GM23338 (cell line): ENCODE measurements at regions not wholly inside any gene's neighbourhood (a gene's known extent, or its start where the extent isn't known, plus 50 kb on each side); places are given as distances from the start of the nearest gene placed in this dataset.

Experiments used
- ATAC-seq: fragments of 200-7000 bp; cut with Tn5 transposase; 3 replicates; pipeline ENCODE4 v1.9.1; 2020
- DNase-seq: peaks from one replicate; pipeline ENCODE4 v3.0.0-alpha.2; 2015; ENCODE audit warnings: low spot score
- H2AFZ ChIP-seq: fragments of 200-600 bp; sonication (generic); 2 replicates; pipeline ENCODE4 v1.8.0; 2016; ENCODE audit warnings: antibody characterized with exemption, mild to moderate bottlenecking, moderate library complexity
- H3F3A ChIP-seq: fragments of 200-600 bp; sonication (generic); replicated peaks from 2 replicates; pipeline ENCODE4 v1.8.0; 2017; ENCODE audit warnings: antibody characterized with exemption, mixed run types, low read depth
- H3K27ac ChIP-seq: fragments of 200-600 bp; sonication (generic); 2 replicates; pipeline ENCODE4 v1.6.1; 2016; ENCODE audit warnings: low read depth
- H3K27me3 ChIP-seq: fragments of 200-600 bp; sonication (generic); 2 replicates; pipeline ENCODE4 v1.8.0; 2016; ENCODE audit warnings: mild to moderate bottlenecking, mixed run types, moderate library complexity; ENCODE audit not compliant: insufficient read depth
- H3K36me3 ChIP-seq: fragments of 200-600 bp; sonication (generic); 2 replicates; pipeline ENCODE4 v1.8.0; 2016; ENCODE audit warnings: mild to moderate bottlenecking; ENCODE audit not compliant: insufficient read depth
- H3K4me1 ChIP-seq: fragments of 200-600 bp; sonication (generic); 2 replicates; pipeline ENCODE4 v1.8.0; 2016; ENCODE audit warnings: mild to moderate bottlenecking, moderate library complexity; ENCODE audit not compliant: insufficient read depth
- H3K4me2 ChIP-seq: fragments of 200-600 bp; sonication (generic); 2 replicates; pipeline ENCODE4 v1.7.1; 2017; ENCODE audit warnings: mixed run types
- H3K4me3 ChIP-seq: fragments of 200-600 bp; sonication (generic); 2 replicates; pipeline ENCODE4 v1.6.1; 2016; ENCODE audit warnings: mixed run types
- H3K79me2 ChIP-seq: fragments of 200-600 bp; sonication (generic); replicated peaks from 2 replicates; pipeline ENCODE4 v1.8.0; 2017; ENCODE audit warnings: mild to moderate bottlenecking; ENCODE audit not compliant: insufficient read depth
- H3K9me2 ChIP-seq: fragments of 200-600 bp; sonication (generic); 2 replicates; pipeline ENCODE4 v1.8.0; 2017; ENCODE audit not compliant: insufficient read depth
- H4K20me1 ChIP-seq: fragments of 200-600 bp; sonication (generic); replicated peaks from 2 replicates; pipeline ENCODE4 v1.8.0; 2017; ENCODE audit warnings: mild to moderate bottlenecking; ENCODE audit not compliant: insufficient read depth
- H3K27ac Mint-ChIP-seq: 2 replicates; pipeline ENCODE4 v1.8.0; 2020; ENCODE audit warnings: inconsistent platforms, mild to moderate bottlenecking, moderate library complexity, mixed read lengths
- H3K27me3 Mint-ChIP-seq: 3 replicates; pipeline ENCODE4 v1.8.0; 2022; ENCODE audit warnings: low read depth, mild to moderate bottlenecking, moderate library complexity, mixed read lengths, inconsistent platforms; ENCODE audit not compliant: insufficient read depth, poor library complexity
- H3K36me3 Mint-ChIP-seq: 3 replicates; pipeline ENCODE4 v1.8.0; 2021; ENCODE audit warnings: low read depth, mild to moderate bottlenecking, inconsistent platforms, moderate library complexity, mixed read lengths
- H3K4me1 Mint-ChIP-seq: 3 replicates; pipeline ENCODE4 v1.8.0; 2020; ENCODE audit warnings: mild to moderate bottlenecking, inconsistent platforms, mixed read lengths
- H3K4me3 Mint-ChIP-seq: 3 replicates; pipeline ENCODE4 v1.8.0; 2021; ENCODE audit warnings: moderate library complexity, mild to moderate bottlenecking, inconsistent platforms, mixed read lengths
- H3K9me3 Mint-ChIP-seq: 3 replicates; pipeline ENCODE4 v1.8.0; 2020; ENCODE audit warnings: moderate library complexity, mild to moderate bottlenecking, inconsistent platforms, mixed read lengths
- CREB1 ChIP-seq: fragments of 250-450 bp; sonication (Bioruptor Pico); IDR thresholded peaks from 2 replicates; pipeline ENCODE4 v1.5.0; 2020; ENCODE audit warnings: low read depth, mild to moderate bottlenecking, moderate library complexity
- CTCF ChIP-seq, 2 experiments: fragments of 200-600 bp in 1 of 2; sonication (generic) in 1 of 2; conservative IDR thresholded peaks; 2 replicates each; pipeline versions ENCODE4 v1.5.1 to v1.6.1; 2016 to 2017; ENCODE audit warnings: antibody characterized with exemption in 2 of 2, low read depth in 2 of 2, mild to moderate bottlenecking in 2 of 2, moderate library complexity in 1 of 2
- ETS1 ChIP-seq: IDR thresholded peaks from 2 replicates; pipeline ENCODE4 v1.6.1; 2016; ENCODE audit warnings: antibody characterized with exemption
- EZH2 ChIP-seq: fragments of 200-600 bp; sonication (generic); IDR thresholded peaks from one replicate; pipeline ENCODE4 v1.8.0; 2017; ENCODE audit warnings: antibody characterized with exemption, mild to moderate bottlenecking, low read depth; ENCODE audit not compliant: unreplicated experiment
- EZH2phosphoT487 ChIP-seq: fragments of 200-600 bp; sonication (generic); IDR thresholded peaks from one replicate; pipeline ENCODE4 v1.8.1; 2018; ENCODE audit warnings: antibody characterized with exemption; ENCODE audit not compliant: unreplicated experiment
- JUNB ChIP-seq: IDR thresholded peaks from one replicate; pipeline ENCODE4 v1.6.1; 2016; ENCODE audit warnings: antibody characterized with exemption; ENCODE audit not compliant: unreplicated experiment
- NANOG ChIP-seq: IDR thresholded peaks from 2 replicates; pipeline ENCODE4 v1.6.1; 2016; ENCODE audit warnings: antibody characterized with exemption, borderline replicate concordance
- POLR2AphosphoS5 ChIP-seq: IDR thresholded peaks from 2 replicates; pipeline ENCODE4 v1.6.1; 2016; ENCODE audit warnings: antibody characterized with exemption, low read depth
- REST ChIP-seq: IDR thresholded peaks from one replicate; pipeline ENCODE4 v1.6.1; 2018; ENCODE audit warnings: antibody characterized with exemption; ENCODE audit not compliant: unreplicated experiment
- STAT1 ChIP-seq: IDR thresholded peaks from one replicate; pipeline ENCODE4 v1.6.1; 2016; ENCODE audit warnings: antibody characterized with exemption; ENCODE audit not compliant: unreplicated experiment
- ZNF114 ChIP-seq: fragments of 250-450 bp; sonication (Bioruptor Pico); IDR thresholded peaks from 2 replicates; pipeline ENCODE4 v1.5.0; 2020; ENCODE audit warnings: mild to moderate bottlenecking, moderate library complexity
- ZNF331 ChIP-seq: fragments of 250-450 bp; sonication (Bioruptor Pico); IDR thresholded peaks from 2 replicates; pipeline ENCODE4 v1.5.0; 2020; ENCODE audit warnings: low read depth, mild to moderate bottlenecking, moderate library complexity
- ZNF462 ChIP-seq: fragments of 250-450 bp; sonication (Bioruptor Pico); IDR thresholded peaks from 2 replicates; pipeline ENCODE4 v1.5.0; 2020; ENCODE audit warnings: mild to moderate bottlenecking, moderate library complexity

GRCh38 chr4:23144707-23145106 lies 452.0 kb downstream of the GBA3 start:
- H3K27me3 Mint-ChIP-seq: peaks cover 3% of the 10 kb centered on the region
- no peak overlapping the region for H3K4me3 Mint-ChIP-seq
- Histone ChIP-seq H3K27ac (no peak overlapping the region), H3K4me2 (no peak overlapping the region), H2AFZ (no peak overlapping the region), H3K4me3 (no peak overlapping the region), H3K36me3 (no peaks in the 10 kb centered on the region), H3K4me1 (peaks cover 4% of the 10 kb centered on the region; the same call in 1 of the 2 replicates), H4K20me1 (no peaks in the 10 kb centered on the region), H3K27me3 (no peaks in the 10 kb centered on the region), H3F3A (no peaks in the 10 kb centered on the region), H3K79me2 (no peaks in the 10 kb centered on the region), H3K9me2 (peaks cover 3% of the 10 kb centered on the region; the same call in 1 of the 2 replicates)
- no peak overlapping the region for H3K27ac Mint-ChIP-seq
- TF ChIP-seq EZH2: no peak
- TF ChIP-seq POLR2AphosphoS5: no peak
- TF ChIP-seq CTCF (conservative IDR thresholded peaks at IDR 0.05; ENCODE audit: low read depth in 2 of 2): no peak
- no peak for TF ChIP-seq REST
- no peak for TF ChIP-seq STAT1
- no peak for TF ChIP-seq NANOG
- TF ChIP-seq EZH2phosphoT487: no peak
- TF ChIP-seq ZNF462 (CRISPR knock-in tag): no peak
- TF ChIP-seq ZNF331 (CRISPR knock-in tag): no peak
- no peak for TF ChIP-seq JUNB
- no peak for TF ChIP-seq ZNF114
- no peak for TF ChIP-seq CREB1
- TF ChIP-seq ETS1: no peak
- no peaks in the 10 kb centered on the region for H3K36me3 Mint-ChIP-seq
- ATAC-seq (no peak), DNase-seq (no peak)
- no peaks in the 10 kb centered on the region for H3K9me3 Mint-ChIP-seq
- no peaks in the 10 kb centered on the region for H3K4me1 Mint-ChIP-seq
